Stimulated activated CD4-positive, alpha-beta T cell treated with anti-CD3 and anti-CD28 coated beads, Interleukin-4, amount 100 ng/mL, for 4 hours (primary cell): ENCODE measurements at regions not wholly inside any gene's neighbourhood (a gene's known extent, or its start where the extent isn't known, plus 50 kb on each side); places are given as distances from the start of the nearest gene placed in this dataset.

Experiments
- DNase-seq, 2 experiments: peaks; one replicate each; pipeline ENCODE4 v3.0.0-alpha.2; 2020

DNA sequence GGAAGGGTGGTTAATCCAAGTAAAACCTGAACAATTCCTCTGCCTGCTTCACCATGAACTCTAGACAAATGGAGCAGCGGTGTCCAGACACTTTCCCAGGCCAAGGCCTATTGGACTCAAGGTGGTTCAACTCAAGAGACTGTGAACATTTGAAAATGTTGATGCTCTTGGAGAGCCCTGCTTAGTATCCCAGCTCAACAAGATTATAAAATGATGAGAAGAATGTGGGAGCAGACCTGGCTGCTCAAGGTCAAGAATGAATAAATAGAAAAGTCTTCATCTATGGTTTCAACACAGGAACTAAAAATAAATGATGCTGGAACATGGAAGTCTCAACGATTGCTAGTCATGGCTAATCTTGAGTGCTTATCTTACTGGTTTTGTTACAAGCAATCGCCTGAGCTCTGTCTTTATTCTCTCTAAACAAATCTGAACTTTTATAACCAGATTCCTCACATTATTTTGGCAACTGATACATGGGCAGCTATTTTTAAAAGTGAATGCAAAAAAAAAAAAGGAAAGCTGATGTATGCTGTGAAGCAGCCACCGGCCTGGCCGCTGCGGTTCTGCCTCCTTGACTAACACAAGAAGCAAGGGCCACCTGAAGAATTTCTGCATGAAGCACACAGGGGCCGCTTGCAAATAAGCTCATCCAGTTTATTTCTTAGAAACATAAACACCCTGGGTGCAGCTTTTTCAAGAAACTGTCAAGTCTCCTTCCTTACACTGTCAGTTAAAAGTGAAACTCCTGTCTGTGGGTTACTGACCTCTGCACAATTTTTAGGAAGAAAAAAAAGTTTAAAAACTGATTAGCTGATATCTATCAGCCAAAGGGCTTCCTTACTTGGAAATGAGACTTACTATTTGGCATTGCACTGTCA, 120.1 kb upstream of the ARHGEF3 start:
- DNase-seq = no peak

DNA sequence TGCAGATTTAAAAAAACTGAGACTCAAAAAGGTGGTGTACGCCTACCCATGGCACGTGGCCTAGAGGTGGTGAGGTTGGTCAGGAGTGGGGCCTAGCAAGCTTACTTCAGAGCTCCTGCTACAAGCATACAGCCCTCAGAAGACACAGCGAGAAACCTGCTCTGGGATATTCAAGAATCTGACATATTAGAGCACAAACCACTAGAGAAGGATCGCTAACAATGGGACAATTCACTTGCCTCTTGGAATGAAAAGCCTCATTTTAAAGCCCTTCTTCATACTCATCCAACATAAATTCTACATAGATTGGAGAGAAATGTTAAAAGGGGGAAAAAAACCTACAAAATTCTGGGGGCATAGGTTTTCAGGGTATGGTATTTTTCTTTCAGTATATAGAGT, 118.0 kb upstream of the ARHGEF3 start:
- no peak for DNase-seq

DNA sequence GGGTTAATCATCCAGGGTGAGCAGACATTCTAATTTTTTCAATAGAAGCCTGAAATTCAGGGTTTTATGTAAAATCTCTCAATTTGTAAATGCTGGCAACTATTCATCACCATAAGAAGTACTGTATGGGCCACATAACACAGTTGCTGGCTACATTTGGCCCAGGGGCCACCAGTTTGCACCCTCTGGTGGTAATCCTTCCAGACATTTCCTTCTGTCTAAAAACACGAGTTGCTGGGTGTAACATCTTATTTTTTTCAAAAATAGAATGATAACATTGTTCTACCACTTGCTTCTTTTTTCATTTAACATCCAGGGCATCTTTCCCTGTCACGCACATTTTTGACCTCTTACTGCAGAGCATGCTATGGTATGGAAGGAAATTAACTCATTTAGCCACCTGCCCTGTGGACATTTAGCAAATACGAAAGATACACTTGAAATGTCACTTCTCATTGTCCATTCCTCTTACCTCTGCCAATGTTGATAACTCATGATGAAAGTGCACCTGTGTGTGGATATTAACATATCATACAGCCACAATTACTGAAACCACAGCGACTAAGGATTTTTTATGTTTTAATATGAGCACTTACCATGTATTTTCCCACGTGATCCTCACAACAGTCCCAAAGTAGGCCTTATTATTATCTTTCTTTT, 117.5 kb upstream of the ARHGEF3 start:
- no peak for DNase-seq

DNA sequence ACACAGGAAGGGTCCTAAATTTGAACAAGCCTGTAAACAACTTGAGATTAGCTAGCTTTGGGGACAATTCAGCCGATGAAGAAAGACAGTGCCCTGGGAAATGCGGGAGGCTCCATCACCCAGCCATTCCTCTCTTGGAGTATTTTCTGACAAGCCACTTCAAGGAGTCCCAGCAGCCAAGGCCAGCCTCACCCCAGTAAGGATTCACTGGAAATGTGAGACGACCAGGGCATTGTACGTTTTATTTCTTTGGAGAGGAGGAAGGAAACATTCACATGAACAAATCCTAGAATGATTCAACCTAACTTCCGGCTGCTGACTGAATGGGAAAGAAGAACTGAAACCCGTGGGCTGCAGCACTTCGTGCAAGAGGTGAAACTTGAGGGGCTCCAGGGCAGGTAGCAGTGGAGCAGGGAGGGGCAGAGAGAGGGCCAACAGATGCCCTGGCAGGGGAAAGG, 116.4 kb upstream of the ARHGEF3 start:
- DNase-seq = peak; percentile 46 to 51

DNA sequence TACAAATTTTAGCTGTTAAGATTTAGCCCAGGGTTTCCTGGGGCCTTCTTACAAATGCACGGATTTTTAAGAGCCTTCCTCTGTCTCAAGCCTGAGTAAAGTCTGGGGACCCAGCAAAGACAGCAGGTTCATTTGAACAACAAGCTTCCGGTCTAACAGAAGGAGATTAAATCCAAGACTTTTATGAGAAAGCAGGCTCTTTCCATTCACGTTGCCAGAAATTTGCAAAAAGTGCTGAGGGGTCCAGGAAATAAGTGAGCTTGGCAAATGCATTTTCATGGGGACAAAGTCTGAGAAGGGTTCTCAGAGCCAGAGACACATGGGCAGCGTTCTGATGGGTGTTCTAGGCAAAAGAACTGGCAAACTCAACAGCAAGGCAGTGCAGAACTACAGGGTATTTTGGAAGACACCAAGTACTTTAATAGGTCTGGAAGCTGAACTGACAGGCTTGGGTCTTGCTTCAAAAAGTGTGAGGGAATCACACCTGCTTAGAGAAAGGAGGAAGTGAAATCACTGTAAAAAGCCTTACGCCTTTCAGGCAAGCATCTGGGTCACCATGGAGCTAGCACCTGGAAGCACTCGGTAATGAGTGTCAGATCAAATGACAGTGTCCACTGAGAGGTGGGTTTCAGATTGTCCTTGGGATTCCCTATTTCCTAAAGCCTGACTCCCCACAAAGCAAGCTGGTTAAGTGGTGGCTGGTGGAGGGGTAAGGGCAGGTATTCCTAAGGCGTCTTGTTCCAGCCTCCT, 115.8 kb upstream of the ARHGEF3 start:
- no peak for DNase-seq

DNA sequence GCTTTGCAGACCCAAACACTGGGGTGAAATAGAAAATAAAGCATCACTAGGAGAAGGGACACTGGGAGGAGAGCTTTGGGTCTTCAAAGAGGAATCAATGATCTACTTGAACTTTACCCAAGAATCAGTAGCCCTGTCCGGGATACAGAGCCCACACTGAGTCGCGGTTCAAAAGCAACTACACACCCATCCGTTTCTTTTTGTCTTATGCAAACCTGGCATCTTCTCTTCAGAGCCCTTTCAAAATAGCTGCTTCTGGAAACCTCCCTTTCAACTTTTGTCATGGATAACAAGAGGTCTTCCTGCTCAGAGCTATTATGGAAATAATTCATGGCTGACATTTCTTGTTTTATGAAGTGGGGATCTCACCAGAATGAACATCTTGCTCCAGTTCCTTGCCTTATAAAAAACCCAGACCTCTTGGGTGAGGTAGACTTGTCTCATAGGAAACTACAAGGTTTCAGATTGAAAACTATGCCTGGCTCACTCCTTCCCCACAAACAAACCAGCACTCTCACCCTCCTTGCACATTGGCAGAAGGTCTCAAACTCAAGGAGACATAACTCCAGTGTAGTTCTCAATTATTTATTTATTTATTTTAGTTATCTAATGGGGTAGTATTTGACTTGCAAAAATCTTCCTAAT, 115.1 kb upstream of the ARHGEF3 start:
- no peak for DNase-seq

DNA sequence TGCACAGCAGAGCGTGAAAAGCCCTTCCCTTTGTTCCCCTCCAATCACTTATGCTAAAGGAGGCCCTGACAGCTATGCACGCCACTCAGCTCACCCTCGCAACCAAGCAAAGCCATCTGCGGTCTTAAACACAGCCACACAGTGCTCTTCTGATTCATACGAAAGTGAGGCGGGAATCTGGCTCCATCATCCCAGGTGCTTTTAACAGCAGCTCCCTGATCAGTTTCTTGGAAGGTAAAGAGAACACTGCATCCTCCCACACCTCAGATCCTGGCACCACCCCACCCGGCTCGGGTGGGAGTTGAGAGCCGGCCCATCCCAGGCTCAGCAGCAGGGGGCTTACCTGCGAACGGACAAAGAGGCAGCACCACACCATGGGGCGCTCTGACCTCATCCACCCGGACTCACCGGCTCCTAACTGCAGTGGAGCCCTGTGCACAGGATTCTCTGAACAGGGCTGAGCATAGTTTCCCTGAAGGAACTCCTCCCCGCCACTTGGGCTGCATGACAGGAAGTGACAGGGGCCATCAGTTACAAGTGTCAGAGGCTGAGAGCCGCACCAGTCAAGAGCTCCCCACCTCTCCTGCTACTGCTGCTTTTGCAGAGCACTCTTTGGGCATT, 114.3 kb upstream of the ARHGEF3 start:
- peak; percentile 48 to 69 for DNase-seq

DNA sequence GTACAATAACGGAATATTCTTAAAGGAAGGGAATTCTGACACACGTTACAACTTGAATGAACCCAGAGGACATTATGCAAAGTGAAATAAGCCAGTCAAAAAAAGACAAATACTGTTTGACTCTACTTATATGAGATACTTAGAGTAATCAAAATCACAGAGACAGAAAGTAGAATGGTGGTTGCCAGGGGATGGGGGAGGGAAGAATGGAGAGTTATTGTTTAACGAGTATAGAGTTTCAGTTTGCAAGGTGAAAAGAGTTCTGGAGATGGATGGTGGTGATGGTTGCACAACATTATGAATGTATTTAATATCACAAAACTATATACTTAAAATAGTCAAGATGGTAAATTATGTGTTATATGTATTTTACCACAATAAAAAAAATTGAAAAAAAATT, 112.9 kb upstream of the ARHGEF3 start:
- no peak for DNase-seq

DNA sequence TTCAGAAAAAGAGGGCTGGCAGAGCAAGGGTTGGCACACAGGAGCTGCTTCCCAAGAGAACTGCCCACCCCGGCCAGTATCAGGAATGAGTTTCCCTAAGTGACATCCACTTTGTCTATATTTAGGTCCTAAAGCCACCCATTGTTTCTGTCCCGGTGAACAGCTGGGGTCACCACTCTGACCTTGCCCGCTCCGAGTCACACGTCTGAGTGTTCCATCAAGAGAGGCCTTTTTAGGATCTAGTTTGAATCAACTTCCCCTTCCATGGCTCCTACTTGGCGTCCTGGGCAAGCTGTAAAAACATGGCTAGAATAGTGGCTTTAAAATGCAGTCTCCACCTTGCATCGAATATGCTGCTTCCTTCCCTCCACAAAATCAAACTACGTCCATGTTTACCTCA, 109.6 kb upstream of the ARHGEF3 start:
- DNase-seq = no peak

DNA sequence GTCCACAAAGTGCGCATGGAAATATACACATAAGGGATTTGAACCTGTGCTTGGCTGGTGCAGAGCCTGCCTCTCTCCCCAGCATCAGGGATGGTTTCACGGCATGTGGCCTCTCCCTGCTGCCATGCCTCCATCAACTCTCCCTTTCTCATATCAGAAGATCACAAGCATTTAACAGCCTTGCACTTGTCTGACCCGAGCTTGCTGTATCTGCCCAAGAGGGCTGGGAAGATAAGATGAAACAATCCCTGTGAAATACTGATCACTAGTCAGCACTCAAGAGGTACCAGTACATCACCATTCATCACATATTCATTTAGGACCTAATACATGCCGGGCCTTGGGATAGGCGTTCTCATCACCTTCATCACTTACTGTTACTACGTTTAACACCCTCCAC, 107.6 kb upstream of the ARHGEF3 start:
- DNase-seq = no peak

DNA sequence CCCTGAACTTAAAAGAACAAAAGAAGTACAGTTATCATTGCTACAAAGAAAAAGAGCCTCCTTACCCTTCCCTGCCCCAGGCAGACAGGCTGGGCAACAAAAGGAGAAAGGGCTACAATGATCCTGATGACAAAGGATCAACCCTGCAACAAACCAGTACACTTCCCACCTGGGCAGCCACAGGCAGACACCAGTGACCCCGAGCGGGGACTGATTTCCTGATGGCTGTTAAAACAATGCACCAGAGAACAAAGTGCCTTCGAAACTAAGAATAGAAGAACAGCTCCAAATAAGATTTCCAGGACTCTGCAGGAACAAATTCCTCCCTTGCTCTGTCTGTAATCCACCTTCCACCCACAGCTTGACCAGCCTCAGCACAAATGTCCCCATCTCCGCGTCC, 106.3 kb upstream of the ARHGEF3 start:
- no peak for DNase-seq

DNA sequence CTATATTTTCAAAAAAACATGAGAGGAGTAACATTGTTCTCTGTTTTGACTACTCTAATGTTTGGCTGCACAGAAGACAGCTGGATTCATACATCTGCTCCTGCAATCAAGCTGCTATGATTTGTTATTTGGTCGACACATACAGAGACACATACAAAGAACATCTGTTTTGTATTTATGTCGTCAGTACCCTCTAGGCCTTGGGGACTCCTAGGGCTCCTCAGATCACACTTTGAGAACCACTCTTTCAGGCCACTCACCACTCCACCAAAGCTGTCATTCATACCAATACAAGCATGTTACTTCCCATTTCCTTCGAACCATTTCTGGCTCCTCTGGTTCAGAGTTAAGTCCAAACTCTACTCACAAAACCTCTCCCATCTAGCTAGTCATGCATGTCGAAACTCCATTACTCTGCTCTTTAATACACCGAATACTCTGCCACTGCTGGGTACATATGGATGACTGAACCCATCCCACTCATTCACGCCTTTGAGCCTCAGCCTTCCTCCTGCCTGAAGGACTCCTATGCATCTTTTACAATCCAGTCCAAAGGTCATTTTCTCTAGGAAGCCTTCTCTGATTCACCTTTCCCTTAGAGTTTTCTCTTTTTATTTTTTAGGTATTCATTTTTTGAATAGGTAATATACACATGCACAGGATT, 102.9 kb upstream of the ARHGEF3 start:
- DNase-seq = no peak

DNA sequence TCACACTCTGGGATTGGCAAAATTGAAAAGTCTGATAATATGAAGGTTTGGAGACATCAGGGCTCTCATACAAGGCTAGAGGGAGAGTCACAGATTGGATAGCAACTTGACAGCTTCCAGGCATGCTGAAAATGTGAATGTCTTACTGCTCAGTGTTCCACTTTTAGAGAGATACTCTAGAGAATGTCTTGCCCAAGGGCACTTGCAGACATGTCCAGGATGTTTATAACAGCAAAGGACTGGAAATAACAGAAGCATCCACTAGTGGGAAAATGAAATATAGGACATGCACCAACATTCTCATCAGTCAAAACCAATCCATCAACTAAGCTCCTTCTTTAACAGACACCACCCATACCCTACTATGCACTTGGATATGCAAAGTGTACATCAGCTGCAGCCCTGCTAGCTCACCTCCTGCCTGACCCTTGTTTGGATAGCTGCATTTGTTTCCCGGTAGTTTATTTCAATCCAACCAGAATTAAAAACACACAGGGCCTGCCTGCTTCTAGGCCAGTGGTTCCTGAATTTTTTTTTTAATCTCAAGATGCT, 101.6 kb upstream of the ARHGEF3 start:
- DNase-seq = no peak

DNA sequence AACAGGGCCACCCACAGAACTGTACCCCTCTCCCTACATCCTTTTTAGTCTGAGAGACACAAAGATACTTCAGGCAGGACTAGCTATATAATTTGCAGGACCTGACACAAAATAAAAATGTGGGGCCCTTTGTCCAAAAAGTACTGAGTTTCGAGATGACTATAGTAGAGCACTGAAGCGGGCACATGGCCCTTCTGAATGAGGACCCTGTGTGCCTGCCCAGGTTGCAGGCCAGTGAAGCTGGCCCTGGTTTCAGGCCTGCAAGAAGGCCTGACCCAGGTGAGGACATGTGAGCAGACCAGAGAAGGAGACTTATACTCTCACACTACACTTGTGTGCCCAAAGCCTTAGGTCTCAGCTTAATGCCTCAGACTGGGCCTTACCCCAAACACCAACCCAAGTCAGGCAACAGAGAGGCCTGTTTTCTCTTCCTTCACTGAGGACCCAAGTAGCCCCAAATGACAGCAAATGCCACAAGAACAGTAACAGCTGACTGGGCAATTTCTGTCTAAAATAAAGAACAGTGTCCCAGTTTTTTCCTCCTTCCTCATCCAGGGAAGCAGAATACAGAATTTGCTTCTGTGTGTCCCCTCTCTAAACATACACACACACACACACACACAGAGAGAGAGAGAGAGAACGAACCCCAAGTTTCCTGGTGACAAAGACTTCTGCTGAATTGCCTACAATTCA, 100.9 kb upstream of the ARHGEF3 start:
- no peak for DNase-seq

DNA sequence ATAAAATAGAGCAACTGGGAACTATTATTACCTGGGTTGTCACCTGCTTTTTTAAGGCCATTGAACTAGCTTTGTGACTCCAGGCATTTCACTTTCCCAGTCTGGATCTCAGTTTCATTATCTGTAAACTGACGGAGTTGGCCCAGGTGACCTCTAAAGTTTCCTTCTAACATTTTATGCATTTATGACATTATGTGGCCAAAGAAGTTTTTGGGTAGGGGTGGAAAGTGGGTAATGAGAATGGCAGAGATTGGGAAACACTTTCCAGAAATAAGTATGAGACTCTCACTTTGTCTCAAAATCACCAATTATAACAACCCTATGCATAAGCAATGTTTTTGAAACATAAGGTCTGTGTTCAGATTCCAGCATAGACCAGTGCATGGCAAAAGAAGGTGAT, 99.1 kb upstream of the ARHGEF3 start:
- no peak for DNase-seq

DNA sequence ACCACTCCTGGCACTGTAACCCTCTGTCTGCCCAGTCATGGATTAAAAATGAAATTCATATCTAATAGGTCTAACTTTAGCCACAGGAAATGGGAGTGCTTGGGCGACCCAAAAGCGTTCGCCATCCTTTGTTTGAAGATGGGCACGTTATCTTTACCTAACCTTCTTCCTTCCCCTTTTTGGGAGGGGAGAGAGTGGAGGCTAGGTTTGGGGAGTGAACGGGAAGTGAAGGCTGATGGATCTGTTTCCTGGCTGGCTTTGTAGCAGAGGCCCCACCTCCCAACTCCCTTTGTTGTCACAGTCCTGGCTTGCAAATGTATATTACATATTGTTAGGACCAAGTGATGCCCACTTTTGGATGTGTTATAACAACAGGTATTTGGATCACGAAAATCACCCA, 98.1 kb upstream of the ARHGEF3 start:
- DNase-seq = no peak

DNA sequence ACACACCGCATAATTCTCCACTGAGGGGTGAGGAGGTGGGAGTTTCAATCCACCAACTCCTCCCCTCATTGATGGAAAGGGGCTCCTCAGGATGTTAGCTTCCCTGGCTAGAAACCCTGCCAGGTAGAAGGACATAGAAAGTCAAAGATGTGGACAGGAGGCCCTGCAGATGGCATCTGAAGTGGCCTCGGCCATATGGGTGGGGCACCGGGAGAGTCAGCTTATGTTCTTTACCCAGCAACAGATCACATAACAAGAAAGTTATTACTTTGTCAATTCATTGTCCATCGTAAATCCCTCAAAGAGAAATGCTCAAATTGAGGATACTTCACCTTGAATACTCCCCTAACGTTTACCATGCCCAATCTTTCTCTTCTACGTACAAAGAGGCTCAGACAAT, 97.3 kb upstream of the ARHGEF3 start:
- DNase-seq = no peak

DNA sequence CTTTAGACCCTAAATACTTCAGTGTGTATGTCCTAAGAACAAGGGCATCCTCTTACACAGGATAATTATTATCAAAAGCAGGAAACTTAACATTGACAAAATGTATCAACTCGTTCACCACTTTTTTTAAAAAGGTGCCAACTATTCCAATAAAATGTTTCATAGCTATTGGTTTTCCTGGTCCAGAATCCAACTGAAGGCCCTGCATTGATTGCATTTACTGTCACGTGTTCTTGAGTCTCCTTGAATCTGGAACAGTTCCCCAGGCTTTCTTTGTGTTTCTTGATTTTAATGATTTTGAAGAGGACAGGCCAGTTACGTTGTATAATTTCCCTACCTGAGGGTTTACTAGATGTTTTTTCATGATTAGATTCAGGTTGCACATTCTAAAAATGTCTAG, 94.6 kb upstream of the ARHGEF3 start:
- no peak for DNase-seq

DNA sequence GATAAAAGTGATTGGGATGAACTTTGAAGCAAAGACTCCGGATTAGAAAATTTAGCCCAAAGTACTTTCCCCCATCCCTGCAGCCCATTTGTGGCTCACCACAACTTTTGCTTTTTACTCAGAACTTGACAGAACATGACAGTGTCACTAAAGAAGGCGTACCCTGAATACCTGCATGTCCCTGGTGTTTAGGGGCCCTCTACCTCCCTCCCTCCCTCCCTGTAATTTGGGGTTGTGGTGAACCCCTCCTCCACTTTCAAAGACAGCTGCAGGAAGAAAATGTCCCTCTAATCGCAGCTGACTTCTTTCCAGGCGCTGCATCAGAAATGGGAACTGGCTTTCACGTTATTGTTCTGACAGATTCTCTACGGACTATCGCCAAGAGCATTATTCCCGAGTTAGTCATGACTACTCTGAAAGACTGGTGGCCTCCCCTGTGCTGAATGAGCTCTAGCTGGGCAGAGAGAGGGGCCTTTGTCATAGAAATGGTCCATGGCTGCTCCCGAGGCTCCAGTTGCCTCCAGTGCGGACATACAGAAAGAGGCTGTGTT, 93.2 kb upstream of the ARHGEF3 start:
- no peak for DNase-seq

DNA sequence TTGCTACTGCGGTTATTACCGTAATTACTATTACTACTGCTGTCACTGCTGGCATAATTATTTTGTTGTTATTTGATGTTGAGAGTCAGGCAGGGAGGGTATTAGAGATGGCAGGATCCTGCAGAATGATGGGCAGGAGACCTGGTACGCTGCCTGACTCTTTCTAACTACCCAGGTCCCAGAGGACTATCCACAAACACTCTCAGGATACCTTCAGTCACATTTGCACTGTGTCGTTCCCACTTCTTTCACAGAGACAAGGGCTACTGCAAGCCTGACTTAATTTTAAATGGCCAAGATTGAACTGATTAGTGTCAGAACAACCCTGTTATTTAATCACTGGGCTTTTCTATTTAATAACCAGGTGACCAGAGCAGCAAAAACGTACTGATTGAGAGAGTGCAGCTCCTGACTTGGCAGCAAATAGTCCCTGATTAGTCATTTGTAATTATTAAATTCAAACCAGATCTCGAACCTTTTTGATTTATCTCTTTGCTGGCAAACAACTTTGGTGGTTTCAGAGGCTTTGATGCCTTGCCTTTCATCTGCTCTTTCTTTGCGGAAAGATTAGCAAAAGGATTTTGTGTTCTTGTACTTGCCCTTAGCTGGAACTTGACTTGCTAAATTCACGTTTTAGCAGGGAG, 88.8 kb upstream of the ARHGEF3 start:
- no peak for DNase-seq
